Prostate gland (tissue), 2 donors: ENCODE measurements at regions not wholly inside any gene's neighbourhood (a gene's known extent, or its start where the extent isn't known, plus 50 kb on each side); places are given as distances from the start of the nearest gene placed in this dataset.

ENCODE experiments used
- CTCF ChIP-seq, 4 experiments: fragments of 200-600 bp in 2 of 4; fragments of 450-650 bp in 2 of 4; sonication (generic) in 2 of 4; IDR thresholded peaks; 1 replicate in 3 of 4; 2 replicates in 1 of 4; pipeline ENCODE4 v1.5.1; 2016 to 2019; ENCODE audit warnings: antibody characterized with exemption in 4 of 4, mild to moderate bottlenecking in 2 of 4, moderate library complexity in 2 of 4
- POLR2A ChIP-seq: fragments of 450-650 bp; IDR thresholded peaks from one replicate; pipeline ENCODE4 v1.6.1; 2016; ENCODE audit warnings: antibody characterized with exemption, mild to moderate bottlenecking

GRCh38 chr4:137299281-137299680 is 233.0 kb downstream of the PCDH18 start:
- TF ChIP-seq CTCF (IDR thresholded peaks at IDR 0.05) (no peak), POLR2A (no peak)
